ENCODE measurements at regions not wholly inside any gene's neighbourhood (a gene's known extent, or its start where the extent isn't known, plus 50 kb on each side); places are given as distances from the start of the nearest gene placed in this dataset.

DNA sequence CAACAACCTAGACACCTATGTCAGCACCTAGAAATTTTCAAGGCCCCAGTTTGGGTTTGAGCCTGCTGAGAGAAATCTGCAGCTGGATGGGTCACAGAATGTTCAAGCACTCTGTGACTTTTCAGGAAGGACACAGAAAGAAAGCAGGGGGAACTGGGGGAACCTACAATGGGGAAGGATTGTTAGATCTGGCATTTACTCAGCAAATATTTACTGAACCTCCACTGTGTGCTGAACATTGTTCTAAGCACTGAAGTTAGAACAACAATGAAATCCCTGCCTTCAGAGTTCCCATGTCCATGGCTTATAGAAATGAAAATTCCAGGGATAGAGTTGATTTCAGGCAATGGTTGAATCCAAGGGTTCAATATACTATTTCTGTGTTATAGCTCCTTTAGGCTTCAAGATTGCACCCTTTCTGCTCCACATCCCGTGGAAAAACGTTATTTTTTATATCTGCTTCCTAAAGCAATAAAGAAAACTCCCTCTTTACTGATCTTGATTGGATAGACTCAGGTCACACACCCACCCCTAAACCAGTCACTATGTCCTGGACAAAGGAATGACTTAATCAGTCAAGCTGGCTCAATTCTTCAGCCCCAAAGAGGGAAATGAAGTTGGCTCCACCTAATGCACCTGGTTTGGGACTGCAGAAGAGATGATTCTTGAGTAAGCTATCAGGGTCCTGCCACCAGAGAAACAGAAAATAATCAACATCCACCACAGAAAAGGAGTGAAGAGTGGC, 95.1 kb downstream of the OR5AK2 start:
- no peak overlapping the region for H3K4me3 Mint-ChIP-seq
- no peaks in the 10 kb centered on the region for H3K27me3 Mint-ChIP-seq
- H3K27ac Mint-ChIP-seq (ENCODE audit: low read depth) = no peak overlapping the region
- H3K4me1 Mint-ChIP-seq = no peaks in the 10 kb centered on the region
- no peaks in the 10 kb centered on the region for H3K9me3 Mint-ChIP-seq
- H3K36me3 Mint-ChIP-seq (ENCODE audit: insufficient read depth) = no peaks in the 10 kb centered on the region
- ATAC-seq (replicated peaks; ENCODE audit: extremely low read depth, poor library complexity, severe bottlenecking) (no peak), DNase-seq (ENCODE audit: low spot score in 2 of 2) (no peak)

DNA sequence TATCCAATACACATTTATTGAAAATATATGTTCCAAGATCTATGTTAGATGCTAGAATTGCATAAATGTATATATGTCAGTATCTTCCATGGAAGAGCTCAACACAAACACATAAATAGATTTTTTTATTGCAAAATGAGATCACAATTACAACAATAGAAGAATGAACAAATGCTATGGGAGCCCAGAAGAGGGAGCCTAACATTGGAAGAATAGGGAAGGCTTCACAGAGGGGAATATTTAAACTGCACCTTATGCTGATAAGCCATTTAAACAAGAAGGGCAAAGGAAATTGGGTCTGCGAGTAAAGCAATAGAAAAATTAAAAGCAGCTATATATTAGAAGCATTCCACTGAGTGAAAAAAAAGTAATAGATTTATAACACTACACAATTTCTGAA, 96.1 kb upstream of the LRRC55 start:
- no peaks in the 10 kb centered on the region for H3K36me3 Mint-ChIP-seq (ENCODE audit: insufficient read depth)
- no peaks in the 10 kb centered on the region for H3K9me3 Mint-ChIP-seq
- no peak overlapping the region for H3K4me3 Mint-ChIP-seq
- H3K4me1 Mint-ChIP-seq = no peaks in the 10 kb centered on the region
- no peaks in the 10 kb centered on the region for H3K27me3 Mint-ChIP-seq
- no peak overlapping the region for H3K27ac Mint-ChIP-seq (ENCODE audit: low read depth)
- DNase-seq (ENCODE audit: low spot score in 2 of 2) = no peak
- ATAC-seq (replicated peaks; ENCODE audit: extremely low read depth, poor library complexity, severe bottlenecking) = no peak

DNA sequence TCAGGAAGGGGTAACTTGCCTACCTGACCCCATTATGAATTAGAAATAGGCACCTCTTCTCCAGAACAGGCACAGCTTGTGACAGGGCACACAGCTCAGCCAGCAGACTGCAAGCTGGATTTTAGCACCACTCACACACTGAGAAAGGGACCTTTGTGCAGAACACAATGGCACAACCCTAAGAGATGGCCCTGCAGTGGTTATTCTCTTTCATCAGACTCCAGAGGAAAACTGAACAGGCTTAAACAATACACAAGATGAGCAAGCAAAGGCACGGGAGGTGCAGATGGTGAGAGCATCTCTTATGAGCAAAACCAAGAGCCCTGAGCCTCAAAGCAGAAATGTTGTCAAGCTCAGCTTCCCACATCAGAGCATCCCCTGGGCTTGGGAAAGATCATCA, 93.8 kb upstream of the LRRC55 start:
- Mint-ChIP-seq H3K9me3 (peaks cover 3% of the 10 kb centered on the region), H3K4me3 (no peak overlapping the region), H3K36me3 (ENCODE audit: insufficient read depth) (no peaks in the 10 kb centered on the region), H3K4me1 (no peaks in the 10 kb centered on the region), H3K27me3 (peaks cover 5% of the 10 kb centered on the region), H3K27ac (ENCODE audit: low read depth) (no peak overlapping the region)
- DNase-seq (ENCODE audit: low spot score in 2 of 2) (no peak), ATAC-seq (replicated peaks; ENCODE audit: extremely low read depth, poor library complexity, severe bottlenecking) (no peak)

DNA sequence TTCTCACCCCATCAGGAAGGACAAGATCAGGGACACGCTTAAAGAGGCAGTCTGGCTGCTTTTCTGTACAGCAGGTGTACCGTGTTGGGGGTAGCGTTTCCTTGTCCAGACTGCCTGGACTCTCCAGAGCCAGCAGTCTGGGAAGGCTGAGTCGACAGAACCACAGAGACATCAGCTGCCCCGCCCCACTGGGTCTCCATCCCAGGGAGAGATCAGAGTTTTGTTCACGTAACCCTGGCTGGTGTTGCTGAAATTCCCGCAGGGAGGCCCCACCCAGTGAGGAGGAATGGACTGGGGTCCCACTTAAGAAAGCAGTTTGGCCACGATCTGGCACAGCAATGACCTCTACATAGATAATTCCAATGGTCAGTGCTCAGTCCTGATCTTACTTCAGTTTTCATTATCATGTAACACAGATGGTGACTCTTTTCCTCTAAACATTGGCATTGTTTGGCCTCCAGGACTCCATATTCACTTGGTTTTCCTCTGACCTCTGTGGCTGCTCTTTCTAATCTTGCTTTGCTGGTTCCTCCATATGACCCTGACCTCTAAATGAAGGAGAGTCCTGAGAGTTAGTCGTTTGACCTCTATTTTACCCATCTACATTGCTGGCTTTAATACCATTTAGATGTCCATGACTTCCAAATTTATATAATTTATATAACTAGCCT, 89.6 kb upstream of the LRRC55 start:
- H3K9me3 Mint-ChIP-seq = peaks cover 8% of the 10 kb centered on the region
- H3K27me3 Mint-ChIP-seq = peaks cover 16% of the 10 kb centered on the region
- H3K27ac Mint-ChIP-seq (ENCODE audit: low read depth) = no peak overlapping the region

DNA sequence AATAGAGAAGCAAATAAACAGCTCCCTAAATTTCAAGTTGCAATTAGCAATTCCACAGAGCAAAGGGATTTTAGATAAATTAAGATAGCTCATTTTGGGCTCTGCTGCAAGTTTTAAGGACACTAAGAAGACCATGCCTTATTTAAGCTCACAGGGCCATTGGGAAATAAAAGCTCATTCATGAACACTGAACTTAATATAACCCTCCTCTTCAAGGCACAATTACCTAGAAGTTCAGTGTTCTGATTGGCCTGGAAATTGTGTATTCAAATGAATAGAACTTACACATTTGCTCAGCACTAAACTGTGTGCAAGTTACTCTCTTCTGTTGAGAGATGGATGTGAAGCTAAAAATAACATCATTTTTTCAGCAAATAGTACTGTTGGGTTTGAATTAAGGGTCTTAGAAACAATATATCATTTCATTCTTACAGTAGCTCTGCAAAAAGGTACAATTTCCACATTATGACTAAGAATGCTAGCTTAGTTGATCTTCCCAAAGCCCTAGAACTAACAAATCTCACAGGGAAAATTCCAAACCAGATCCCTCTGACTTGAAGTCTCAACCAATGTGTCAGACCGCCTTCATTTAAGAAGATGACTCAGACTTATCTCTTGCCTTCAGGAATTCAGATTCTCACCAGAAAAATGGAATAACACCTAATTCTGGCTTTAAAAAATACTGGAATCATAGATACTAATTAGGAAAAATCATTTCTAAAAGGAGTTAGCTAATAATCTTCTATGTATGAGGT, 87.4 kb upstream of the LRRC55 start:
- Mint-ChIP-seq H3K4me1 (no peaks in the 10 kb centered on the region), H3K27me3 (peaks cover 16% of the 10 kb centered on the region), H3K27ac (ENCODE audit: low read depth) (no peak overlapping the region), H3K9me3 (peaks cover 8% of the 10 kb centered on the region), H3K4me3 (no peak overlapping the region), H3K36me3 (ENCODE audit: insufficient read depth) (no peaks in the 10 kb centered on the region)
- ATAC-seq (replicated peaks; ENCODE audit: extremely low read depth, poor library complexity, severe bottlenecking) (no peak), DNase-seq (ENCODE audit: low spot score in 2 of 2) (no peak)

More for the DNA sequence above, 89.6 kb upstream of the LRRC55 start:
- Mint-ChIP-seq H3K4me1 (no peaks in the 10 kb centered on the region), H3K36me3 (ENCODE audit: insufficient read depth) (no peaks in the 10 kb centered on the region), H3K4me3 (no peak overlapping the region)
- DNase-seq (ENCODE audit: low spot score in 2 of 2) = no peak
- no peak for ATAC-seq (replicated peaks; ENCODE audit: extremely low read depth, poor library complexity, severe bottlenecking)

DNA sequence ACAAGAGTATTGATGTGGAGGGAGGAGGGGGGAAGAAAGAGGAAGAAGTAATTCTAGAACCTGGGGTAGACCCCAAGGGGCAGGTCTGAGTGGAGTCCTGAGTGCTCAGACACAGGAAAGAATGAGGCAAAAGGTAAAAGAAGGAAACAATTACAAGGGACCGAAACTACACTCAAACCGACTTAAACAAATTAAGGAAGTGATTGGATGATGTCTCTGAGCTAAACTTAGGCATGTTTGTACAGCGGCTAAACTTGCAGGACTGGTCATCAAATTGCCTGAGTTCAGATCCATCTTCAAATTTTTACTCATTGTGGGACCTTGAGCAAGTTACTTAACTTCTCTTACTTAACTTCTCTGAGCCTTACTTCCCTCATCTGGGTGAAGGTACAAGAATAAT, 86.3 kb upstream of the LRRC55 start:
- H3K4me3 Mint-ChIP-seq = no peak overlapping the region
- no peak for ATAC-seq (replicated peaks; ENCODE audit: extremely low read depth, poor library complexity, severe bottlenecking)
- peaks cover 16% of the 10 kb centered on the region for H3K27me3 Mint-ChIP-seq
- no peak for DNase-seq (ENCODE audit: low spot score in 2 of 2)
- H3K9me3 Mint-ChIP-seq = peaks cover 8% of the 10 kb centered on the region
- no peaks in the 10 kb centered on the region for H3K36me3 Mint-ChIP-seq (ENCODE audit: insufficient read depth)
- no peaks in the 10 kb centered on the region for H3K4me1 Mint-ChIP-seq
- H3K27ac Mint-ChIP-seq (ENCODE audit: low read depth) = no peak overlapping the region

DNA sequence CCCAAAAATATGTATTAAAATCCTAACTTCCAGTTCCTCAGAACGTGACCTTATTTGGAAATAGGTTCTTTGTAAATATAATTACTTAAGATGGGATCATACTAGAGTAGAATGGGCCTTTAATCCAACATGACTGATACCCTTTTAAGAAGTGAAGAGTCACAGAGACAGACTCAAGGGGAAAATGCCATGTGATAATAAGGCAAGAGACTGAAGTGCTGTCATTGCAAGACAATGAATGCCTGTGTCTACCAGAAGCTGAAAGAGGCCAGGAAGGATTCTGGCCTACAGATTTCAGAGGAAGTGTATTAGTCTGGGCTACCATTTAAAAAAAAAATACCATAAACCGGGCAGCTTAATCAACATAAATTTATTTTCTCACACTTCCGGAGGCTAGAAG, 85.9 kb upstream of the LRRC55 start:
- no peak for ATAC-seq (replicated peaks; ENCODE audit: extremely low read depth, poor library complexity, severe bottlenecking)
- peaks cover 8% of the 10 kb centered on the region for H3K9me3 Mint-ChIP-seq

DNA sequence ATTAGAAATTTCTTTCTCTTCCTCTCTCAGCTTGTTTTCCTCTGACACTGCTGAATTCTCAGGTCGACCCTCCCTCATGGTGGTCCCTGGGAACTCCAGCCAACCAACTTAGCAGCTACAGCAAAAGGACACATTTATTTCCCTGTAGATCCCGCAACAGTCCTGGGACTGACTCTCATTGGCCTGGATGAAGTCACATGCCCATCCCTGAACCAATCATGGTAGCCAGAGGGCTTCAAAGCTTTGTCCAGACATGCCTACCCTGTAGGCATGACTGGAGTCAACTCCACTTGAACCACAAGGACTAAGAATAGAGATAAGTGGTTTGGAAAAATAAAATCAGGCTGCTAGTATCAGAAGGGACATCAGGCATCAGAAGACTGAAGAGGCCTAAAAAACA, 84.6 kb upstream of the LRRC55 start:
- Mint-ChIP-seq H3K27ac (ENCODE audit: low read depth) (no peak overlapping the region), H3K4me3 (no peak overlapping the region), H3K4me1 (no peaks in the 10 kb centered on the region), H3K36me3 (ENCODE audit: insufficient read depth) (no peaks in the 10 kb centered on the region), H3K9me3 (peaks cover 10% of the 10 kb centered on the region), H3K27me3 (peaks cover 16% of the 10 kb centered on the region)
- ATAC-seq (replicated peaks; ENCODE audit: extremely low read depth, poor library complexity, severe bottlenecking) (no peak), DNase-seq (ENCODE audit: low spot score in 2 of 2) (no peak)

More for the DNA sequence above, 85.9 kb upstream of the LRRC55 start:
- Mint-ChIP-seq H3K4me1 (no peaks in the 10 kb centered on the region), H3K4me3 (no peak overlapping the region), H3K27ac (ENCODE audit: low read depth) (no peak overlapping the region), H3K36me3 (ENCODE audit: insufficient read depth) (no peaks in the 10 kb centered on the region), H3K27me3 (peaks cover 16% of the 10 kb centered on the region)
- DNase-seq (ENCODE audit: low spot score in 2 of 2) = no peak

DNA sequence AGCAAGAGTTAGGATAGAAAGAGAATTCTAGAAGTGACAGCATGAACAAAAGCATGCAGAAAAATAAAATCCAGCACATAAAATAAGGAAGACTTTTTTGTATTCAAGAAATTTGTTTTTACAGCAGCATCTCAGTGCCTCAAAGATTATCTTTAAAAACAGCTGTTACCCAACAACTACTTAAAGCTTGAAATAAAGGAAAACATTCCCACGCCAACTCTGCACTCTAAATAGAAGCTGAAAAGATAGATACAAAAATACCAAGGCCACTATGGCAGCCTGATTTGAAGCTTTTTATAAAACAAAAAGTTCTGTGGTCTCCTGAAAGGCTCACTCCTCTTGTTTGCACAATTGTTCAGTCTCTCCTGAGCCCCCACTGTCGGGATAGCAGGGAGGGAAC, 83.6 kb upstream of the LRRC55 start:
- ATAC-seq (replicated peaks; ENCODE audit: extremely low read depth, poor library complexity, severe bottlenecking) (no peak), DNase-seq (ENCODE audit: low spot score in 2 of 2) (no peak)
- Mint-ChIP-seq H3K36me3 (ENCODE audit: insufficient read depth) (no peaks in the 10 kb centered on the region), H3K4me3 (no peak overlapping the region), H3K27me3 (peaks cover 9% of the 10 kb centered on the region), H3K4me1 (no peaks in the 10 kb centered on the region), H3K9me3 (peaks cover 8% of the 10 kb centered on the region), H3K27ac (ENCODE audit: low read depth) (no peak overlapping the region)

DNA sequence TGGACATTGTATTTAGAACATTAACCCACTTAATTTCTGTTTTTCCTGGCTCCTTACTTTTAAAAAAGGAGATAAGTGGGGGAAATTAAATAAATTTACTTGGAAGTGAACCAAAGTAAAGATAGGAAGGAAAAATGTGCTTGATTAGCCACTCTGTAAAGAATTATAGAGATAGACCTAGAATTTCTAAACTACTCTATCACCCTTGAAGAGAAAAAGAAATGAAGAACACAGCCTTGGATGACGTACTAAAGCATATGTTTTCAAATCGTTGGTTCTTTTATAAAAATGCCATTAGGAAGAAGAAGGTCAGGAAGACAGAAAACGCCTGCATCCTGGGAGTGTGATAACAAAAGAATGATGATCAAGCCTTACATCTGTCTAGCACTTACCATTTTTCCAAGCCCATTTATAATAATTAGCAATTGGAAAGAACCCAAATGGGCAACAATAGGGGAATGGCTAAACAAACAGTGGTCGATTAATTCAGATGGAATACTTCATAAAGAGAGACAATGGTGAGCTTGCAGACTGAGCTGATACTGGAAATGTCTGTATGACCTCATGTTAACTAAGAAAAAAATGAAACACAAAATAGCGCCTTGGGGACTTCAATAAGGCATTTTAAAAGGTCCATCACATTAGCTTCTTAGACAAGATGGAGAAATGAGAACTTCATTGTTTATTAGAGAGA, 81.0 kb upstream of the LRRC55 start:
- H3K4me3 Mint-ChIP-seq = no peak overlapping the region
- no peaks in the 10 kb centered on the region for H3K4me1 Mint-ChIP-seq
- H3K9me3 Mint-ChIP-seq = peaks cover 5% of the 10 kb centered on the region
- H3K27me3 Mint-ChIP-seq = no peaks in the 10 kb centered on the region
- ATAC-seq (replicated peaks; ENCODE audit: extremely low read depth, poor library complexity, severe bottlenecking) (no peak), DNase-seq (ENCODE audit: low spot score in 2 of 2) (no peak)
- no peaks in the 10 kb centered on the region for H3K36me3 Mint-ChIP-seq (ENCODE audit: insufficient read depth)
- H3K27ac Mint-ChIP-seq (ENCODE audit: low read depth) = no peak overlapping the region

DNA sequence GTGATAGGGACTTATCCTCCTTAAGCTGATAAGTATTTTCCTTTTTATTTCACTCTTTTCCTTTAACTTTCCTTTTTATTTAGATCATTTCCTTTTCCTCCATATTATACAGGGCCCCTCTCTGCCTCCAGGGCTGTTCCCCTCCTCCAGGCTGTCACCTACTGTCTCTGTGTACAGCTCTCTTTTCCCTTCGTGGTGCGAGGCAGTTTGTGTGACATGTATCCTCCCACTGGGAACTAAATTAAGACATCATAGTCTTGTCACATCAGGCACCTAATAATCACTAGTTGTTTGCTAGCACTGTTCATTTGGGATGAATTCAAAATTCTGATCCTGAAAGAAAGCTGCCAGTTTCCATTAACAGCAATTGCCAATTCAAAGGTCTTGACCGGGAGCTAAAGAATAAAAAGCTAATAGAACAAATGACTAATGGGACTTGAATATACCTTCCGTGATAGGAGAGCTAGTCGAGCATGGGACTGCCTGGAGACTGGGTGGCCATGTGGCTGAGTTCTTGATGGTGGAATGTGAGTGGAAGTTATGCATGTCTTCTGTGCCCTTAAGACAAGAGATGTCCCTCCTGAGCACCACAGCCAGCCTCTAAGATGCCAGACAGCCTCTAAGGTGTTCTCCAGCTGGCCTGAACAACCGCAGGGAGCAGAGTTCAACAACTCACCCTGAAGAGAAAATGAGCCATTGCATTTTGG, 77.7 kb upstream of the LRRC55 start:
- Mint-ChIP-seq H3K36me3 (ENCODE audit: insufficient read depth) (no peaks in the 10 kb centered on the region), H3K27ac (ENCODE audit: low read depth) (no peak overlapping the region), H3K4me3 (no peak overlapping the region), H3K9me3 (peaks cover 14% of the 10 kb centered on the region), H3K4me1 (no peaks in the 10 kb centered on the region), H3K27me3 (no peaks in the 10 kb centered on the region)
- ATAC-seq (replicated peaks; ENCODE audit: extremely low read depth, poor library complexity, severe bottlenecking) (no peak), DNase-seq (ENCODE audit: low spot score in 2 of 2) (no peak)

DNA sequence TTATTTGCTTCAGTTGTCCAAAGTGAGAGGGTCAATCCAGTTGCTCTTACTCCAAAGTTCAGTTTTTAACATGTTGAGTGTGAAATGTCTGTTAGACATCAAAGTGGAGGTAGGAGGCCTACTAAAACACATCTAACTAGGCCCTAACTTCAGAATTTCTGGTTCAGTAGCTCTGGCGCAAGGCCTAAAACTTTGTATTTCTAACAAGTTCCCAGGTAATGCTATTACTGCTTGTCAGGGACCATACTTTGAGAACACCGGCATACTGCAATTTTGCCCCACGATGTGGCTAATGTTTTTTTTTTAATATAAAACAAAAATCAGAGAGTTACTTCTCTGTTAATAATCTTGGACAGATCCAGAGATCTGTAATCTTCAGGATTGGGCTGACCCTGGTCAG, 72.4 kb upstream of the LRRC55 start:
- DNase-seq (ENCODE audit: low spot score in 2 of 2) = no peak
- no peaks in the 10 kb centered on the region for H3K4me1 Mint-ChIP-seq
- no peak overlapping the region for H3K4me3 Mint-ChIP-seq
- H3K27ac Mint-ChIP-seq (ENCODE audit: low read depth) = no peak overlapping the region
- no peaks in the 10 kb centered on the region for H3K27me3 Mint-ChIP-seq
- H3K9me3 Mint-ChIP-seq = peaks cover 10% of the 10 kb centered on the region
- no peaks in the 10 kb centered on the region for H3K36me3 Mint-ChIP-seq (ENCODE audit: insufficient read depth)
- no peak for ATAC-seq (replicated peaks; ENCODE audit: extremely low read depth, poor library complexity, severe bottlenecking)

All from central memory CD8-positive, alpha-beta T cell (primary cell).